GM18858 (cell line): ENCODE measurements at regions not wholly inside any gene's neighbourhood (a gene's known extent, or its start where the extent isn't known, plus 50 kb on each side); places are given as distances from the start of the nearest gene placed in this dataset.

Source experiments
- ATAC-seq: cut with Tn5 transposase; IDR thresholded peaks from one replicate; pipeline ENCODE4 v1.9.1; 2021; ENCODE audit not compliant: unreplicated experiment

DNA sequence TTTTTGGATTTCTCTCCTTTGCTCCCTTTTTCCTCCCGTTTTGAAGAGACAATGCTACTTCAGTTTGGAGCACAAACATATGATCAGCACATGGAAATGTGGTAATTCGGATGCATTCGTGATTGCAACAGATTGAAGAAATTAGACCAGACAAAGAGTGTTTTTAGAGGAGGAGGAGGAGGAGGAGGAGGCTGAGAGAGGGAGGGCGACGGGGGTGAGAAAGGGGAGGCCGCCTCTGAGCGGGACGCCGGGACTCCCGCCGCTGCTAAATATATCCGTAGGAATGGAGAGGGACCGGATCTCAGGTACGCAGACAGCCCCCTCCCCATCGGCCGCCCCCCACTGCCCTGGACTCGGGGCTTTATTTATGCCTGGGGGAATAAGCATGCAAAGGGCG, 179.3 kb downstream of the SEC14L1 start:
- ATAC-seq, result no peak

DNA sequence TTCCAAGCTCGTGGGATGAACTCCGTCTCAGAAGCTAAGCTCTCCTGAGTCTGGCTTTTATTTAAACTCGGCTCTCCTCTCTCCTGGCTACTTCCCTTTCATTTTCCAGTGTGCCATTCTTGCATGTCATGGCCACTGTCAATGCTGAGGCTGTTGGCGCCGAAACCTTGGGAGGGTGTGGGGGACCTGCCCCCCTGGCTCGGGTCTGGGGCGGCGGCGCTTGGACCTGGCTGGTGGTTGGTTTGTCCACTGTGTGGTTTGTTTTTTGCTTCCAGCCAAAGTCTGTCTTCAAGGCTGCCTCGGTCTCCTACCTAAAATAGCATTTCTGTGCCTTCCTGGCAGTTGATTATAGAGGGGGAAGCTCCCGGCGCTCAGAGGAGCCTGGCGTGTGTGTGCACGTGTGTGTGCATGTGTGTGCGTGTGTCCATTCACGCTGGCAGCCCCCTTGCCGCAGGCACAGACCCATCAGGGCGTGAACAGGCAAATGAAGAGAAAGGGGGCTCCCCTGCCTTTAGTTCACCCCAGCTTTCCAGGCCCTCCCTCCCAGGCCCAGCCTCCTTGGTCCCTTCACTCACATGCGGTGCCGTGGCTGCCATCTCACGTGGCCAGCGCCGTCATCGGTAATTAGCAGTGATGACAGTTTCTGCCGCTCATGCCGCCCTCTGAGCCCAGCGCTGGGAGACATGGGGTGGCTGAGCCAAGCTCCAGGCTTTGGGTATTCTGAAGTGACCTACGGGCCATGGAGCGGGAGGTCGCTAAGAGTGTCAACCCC, 179.9 kb downstream of the SEC14L1 start:
- ATAC-seq, result no peak

DNA sequence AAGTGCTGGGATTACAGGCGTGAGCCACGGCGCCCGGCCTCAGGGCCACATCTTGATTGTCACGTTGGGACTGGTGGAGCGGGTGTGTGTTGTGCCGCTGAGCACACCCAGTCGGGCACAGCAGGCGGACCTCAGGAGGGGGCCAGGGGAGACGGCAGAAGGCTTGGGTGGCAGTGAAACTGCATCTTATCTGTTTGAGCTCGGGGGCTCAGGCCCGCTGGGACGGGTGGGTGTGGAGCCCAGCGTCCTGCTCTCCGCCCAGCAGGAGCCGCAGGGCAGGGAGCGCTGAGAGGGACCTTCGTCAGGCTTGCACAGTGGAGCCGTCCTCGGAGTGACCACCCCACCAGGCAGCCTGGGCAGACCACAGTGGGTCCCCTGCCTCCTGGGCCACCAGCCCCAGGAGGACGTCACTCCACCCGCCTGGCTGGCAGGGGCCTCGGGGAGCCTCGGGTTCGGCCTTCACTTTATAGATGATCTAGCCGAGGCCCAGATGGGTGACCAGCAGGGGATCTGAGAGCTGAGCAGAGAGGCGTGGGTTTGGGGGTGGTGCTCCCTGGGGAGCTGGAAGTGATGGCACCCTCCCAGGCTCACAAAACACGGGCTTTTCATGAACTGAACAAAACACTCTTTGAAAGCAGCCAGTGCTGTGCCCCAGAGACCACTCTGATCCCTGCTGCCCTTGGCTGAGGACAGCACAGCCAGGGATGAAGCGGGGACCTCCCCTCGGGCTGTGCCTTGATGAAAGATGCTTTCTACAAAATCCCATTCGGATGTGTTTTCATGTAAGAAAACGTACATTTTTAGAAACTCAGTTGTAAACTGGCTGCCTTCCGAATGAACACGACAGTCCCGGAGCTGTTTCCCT, 181.1 kb downstream of the SEC14L1 start:
- no peak for ATAC-seq

DNA sequence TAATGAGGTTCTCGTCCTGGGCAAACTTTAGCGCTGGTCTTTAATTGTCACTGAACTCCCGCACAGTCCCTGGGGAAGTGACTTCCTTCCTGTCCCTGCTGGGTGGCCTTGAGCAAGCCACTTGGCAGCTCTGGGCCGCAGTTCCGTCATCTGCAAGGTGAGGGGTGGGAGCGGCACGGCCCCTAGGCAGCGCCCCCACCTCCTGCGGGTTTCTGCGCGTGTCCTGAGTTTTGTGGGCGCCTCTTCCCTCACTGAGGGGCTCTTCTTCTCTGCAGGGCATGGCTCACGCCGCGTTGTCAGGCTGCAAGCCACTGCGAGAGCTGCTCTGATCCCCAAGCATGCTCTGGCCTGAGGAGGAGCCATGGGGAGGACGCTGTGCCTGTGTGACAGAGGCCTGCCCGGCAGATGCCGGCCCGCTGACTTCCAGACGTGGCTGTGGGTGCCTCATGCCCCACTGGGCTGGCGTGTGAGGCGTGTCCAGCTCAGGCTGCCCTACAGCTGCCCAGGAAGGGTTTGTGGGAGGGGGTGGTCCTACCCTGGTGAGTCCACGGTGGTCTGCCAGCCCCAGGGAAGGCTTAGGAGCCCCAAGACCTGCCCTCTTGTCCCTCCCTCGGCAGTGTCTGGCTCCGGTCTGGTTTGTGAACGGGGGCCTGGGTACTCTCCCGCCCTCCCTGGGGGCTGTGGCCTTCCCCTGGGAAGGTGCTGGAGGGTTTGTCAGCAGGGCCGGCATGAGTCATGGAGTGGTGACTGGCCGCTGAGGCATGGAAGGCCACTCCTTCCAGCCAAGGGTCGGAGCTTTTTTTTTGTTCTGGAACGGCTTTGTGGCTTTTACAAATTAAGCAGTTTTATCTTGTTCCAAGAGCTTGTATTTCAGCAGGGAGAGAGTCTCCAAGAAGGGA, 182.0 kb downstream of the SEC14L1 start:
- ATAC-seq, result no peak

DNA sequence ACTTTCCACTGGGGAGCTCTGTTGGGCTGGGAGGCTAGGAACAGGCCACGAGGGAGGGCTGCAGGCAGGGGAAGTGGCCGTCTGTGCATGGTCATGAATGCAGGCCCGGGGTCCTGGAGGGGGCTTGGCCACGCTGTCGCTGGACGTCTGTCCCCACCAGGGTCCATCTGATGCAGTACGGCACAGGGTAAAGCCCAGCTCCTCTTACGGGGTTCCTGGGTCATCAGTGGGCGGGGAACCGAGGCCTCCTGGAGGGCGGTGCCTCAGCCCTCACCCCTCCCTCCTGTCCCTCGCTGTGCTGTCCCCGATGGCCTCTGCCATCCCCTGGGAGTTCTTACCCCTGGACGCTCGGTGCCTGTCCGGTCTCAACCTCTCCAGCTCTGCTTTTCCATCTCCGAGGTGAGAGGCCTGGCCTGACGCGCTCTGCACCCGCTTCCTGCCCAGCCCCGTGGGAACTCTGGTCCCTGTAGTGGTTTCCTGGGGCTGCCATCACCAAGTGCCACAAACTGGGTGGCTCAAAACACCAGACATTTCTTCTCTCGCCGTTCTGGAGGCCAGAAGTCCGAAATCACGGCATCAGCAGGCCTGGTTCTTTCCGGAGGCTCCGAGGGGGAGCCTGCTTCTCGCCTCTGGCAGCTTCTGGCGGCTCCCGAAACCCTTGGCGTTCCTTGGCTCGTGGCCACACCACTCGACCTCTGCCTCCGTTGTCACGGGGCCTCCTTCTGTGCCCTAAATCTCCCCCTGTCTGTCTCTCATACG, 182.8 kb downstream of the SEC14L1 start:
- ATAC-seq, result no peak

DNA sequence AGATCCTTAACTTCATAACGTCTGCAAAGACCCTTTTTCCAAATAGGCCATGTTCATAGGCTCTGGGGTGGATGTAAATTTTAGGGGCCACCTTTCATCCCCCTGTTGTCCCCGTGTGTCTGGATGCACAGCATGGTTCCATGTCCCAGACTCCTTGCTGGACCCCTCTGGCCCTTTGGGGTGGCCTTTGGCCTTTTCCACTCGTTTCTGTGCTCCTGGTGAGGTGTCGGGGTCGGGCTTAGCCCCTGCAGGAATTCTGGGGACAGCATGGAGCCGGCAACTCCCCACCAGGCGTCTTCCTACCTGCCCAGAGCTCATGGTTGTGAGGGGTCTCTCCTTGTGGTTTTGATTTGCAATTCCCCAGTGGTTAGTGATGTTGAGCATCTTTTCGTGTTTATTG, 183.5 kb downstream of the SEC14L1 start:
- no peak for ATAC-seq

DNA sequence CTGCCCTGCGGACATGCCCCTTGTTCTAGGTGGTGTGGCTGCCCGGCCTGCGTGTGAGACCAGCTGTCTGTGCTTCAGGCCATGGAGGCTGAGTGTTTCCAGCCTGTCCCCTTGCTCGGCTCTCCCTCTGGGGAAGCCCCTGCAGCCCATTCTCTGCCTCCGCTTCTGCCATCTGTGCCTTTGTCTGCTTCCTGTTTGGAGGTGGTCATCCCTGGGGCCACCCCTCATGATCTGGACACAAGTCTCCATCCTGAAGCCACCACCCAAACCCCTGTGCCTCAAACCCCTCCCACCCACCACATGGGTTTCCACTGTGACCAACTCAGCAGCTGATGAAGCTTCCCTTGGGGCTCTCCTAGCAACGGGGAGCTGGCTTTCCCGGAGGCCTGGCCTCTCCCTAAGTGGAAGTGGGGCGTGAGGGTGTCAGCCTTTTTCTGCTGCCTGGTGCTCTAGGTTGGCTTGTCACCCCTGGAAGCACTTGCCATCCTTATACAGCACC, 184.9 kb downstream of the SEC14L1 start:
- ATAC-seq, result peak; percentile 4

DNA sequence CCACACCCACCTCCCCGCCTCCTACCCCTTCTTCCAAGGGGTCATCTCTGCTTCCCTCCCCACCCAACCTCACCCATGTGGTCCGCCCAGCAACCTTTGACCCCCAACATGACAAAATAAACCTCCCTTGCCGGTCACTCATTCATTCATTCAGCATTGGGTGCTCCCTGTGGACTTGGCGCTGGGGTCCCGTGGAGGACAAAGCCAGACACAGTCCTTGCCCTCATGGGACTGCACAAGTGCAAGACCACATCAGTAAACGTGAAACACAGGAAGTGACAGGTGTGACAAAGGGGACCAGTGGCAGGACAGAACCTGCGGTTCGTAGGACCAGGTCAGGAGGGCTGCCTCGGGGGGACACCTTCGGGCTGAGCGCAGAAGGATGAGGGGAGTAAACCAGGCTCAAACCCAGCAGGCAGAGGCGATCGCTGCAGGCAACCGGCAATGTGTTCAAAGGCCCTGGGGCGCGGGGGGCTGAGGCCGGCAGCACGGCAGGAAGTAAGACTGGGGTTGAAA, 185.4 kb downstream of the SEC14L1 start:
- no peak for ATAC-seq

DNA sequence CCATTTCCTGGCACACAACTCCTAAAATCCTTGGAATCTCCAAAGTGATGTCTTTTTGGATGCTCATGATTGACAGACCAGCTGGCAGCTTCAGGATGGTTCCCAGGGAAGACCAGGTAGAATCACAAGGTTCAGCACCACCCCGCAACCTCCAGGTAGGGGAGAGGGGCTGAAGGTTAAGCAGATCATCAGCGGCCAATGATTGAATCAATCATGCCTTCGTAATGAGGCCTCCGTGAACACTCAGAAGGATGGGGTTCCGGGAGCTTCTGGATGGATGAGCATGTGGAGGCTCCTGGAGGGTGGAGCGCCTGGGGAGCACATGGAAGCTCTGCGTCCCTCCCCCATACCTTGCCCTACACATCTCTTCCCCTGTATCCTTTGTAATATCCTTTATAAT, 185.9 kb downstream of the SEC14L1 start:
- no peak for ATAC-seq

DNA sequence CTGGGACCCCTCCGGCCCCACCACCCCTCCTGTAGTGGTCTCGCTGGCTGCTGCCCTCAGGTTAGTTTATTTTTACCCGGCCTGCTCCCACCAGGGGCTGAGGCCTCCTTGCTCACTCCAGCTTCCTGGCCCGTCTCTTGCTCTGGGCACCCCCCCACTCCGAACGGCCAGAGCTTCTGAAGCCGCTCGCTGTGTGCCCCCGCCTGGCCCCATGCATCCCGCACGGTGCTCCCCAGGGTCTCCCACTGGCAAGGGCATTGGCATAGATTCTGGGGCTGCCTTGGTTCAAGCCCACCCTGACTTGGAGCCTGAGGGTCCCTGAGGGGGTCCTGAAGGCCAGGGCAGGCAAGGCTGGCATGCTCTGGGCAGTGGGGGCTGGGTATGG, 186.4 kb downstream of the SEC14L1 start:
- no peak for ATAC-seq

DNA sequence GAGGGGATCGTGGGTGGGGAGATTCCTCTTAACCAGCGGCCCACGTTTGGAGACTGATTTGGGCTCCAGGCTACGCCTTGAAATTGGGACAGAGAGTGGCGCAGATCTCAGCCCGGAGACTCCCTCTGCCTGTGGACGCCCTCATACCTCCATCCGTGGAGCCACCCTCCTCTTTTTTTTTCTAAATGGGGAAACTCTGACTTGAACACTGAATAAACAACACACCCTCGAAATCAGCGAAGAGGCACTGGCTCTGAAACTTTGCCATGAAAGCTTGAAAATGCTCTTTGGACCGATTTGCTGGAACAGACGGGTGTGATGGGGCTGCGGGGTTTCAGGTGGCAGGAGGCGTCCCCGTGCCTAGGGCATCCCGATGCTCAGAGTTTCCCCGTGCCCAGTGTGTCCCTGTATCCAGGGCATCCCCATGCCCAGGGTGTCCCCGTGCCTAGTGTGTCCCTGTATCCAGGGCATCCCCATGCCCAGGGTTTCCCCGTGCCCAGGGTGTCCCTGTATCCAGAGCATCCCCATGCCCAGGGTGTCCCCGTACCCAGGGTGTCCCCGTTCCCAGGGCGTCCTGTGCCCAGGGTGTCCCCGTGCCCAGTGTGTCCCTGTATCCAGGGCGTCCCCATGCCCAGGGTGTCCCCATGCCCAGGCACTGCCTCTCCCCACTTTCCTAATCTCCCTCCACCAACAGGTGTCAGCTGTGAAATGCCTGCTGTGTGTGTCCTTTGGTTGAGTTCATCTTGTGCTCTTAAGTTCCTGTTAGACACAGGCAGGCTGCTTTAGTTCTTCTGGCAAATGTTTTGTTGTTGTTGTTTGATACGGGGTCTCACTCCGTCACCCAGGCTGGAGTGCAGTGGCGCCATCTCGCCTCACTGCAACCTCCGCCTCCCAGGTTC, 187.0 kb downstream of the SEC14L1 start:
- no peak for ATAC-seq

DNA sequence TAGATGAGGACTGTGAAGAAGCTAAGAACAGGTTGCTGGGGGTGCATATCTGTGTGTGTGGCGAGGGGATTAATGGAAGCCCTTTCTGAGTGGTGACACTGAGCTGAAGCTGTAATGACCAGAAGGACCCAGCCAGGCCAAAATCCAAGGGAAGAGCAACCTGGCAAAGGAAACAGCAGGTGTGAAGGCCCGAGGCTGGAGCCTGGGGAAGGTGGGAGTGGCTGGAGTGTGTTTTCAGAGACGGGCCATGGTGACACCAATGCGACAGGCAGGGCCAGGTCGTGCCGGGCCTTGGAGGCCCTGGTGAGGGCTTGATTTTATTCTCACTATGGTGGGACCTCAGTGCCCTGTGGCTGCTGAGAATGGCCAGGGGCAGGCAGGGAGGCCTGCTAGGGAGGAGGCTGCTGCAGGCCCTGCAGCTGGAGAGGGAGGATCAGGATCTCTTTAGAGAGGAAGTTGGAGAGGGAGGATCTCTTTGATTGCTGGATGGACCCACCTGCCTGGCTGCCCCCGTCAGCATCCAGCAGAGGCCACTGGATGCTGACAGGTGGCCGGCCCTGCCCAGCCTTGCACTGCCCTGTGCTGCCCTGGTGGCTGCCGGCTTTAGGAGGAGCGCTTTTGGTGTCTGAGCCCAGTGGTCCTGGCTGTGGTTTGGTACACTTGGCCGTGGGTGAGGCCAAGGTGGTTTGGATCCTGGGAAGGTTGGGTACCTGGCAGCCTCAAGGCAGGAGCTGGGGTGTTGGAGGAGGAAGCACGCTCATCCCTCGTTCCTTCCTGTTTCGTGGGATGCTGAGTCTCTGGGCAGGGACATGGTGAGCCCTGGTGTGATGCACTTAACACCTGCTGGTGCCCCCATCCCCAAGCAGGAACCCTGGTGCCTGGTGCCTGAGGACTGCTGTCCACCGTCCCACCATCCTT, 188.3 kb downstream of the SEC14L1 start:
- ATAC-seq, result no peak

DNA sequence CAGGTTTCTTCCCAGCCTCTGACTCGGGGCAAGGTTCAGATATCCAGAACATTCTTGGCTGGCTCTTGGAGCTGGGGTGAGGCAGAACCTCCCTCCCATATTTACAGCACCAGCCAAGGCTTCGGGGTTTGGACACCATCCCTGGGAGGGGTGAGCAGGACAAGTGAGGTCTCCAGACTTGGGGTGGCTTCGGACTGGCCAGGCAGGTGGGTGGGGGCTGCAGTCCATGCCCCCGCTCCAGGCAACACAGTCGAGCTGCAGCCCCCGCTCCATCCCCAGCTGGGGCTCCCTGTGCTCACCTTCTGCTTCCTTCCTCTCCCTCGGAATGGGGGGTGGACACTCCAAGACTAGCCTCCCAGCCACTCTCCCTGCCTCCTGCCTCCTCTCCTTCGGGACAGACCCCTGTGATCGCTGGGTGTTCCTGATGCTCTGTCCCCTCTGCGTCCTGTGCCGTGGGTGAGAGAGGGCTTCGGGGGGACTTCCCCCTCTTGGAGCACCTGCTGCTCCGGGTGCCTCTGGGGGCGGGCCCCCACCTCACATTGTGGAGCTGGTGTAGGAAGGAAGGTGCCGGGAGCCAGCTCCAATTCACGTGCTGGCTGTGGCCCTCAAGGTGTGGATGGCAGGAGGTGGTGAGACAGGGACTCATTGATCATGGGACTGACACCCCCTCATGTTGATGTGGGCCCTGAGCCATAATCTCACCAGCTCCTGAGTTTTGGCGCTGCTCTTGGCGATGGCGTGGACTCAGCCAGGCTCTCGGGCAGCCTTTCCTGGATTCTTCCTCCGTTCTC, 189.2 kb downstream of the SEC14L1 start:
- no peak for ATAC-seq

DNA sequence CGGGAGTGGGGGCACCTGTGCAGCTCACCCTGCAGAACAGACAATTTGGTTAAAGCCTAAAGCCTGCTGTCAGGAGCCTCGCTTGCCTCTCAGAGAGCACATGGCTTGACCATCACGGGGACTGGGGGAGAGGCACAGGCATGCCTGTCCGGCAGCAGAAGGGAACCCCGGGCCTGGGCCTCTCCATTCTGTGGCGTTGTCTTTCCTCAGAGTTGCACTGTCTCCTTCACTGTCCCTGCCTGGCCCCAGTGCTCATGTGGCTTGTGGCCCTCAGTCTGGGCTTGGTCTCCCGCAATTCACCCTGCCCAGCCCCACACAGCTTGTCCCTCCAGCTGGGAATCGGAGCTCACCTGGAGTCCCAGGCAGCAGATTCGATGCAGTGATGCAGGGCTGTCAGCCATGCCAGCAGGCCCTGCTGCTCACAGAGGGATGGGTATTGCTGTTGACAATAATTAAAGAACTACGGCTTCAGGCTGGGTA, 189.9 kb downstream of the SEC14L1 start:
- no peak for ATAC-seq

DNA sequence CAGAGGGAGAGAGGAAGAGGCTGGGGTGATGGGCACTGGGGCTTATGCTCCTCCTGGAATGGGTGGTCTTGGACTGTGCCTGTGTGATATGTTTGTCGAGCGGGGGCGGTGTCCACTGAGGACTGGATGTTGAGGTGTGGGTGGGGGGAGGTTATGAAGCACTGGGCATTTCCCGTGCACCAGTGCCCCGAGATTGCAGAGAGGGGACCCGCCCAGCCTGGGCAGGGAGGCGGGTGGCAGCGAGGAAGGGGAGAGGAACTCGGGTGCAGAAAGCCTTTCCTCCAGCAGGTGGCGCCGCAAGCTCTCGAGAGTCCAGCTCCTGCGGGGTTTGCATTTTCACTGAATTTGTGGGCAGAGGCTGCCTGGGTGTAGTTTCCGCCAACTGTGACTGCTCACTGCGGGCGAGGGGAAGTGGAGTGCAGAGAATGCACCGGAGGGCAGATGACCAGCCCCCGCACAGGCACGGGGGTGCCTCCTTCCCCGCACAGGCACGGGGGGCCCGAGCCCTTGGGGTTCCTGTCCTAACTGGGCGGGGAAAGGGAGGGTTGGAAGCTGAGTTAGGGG, 190.6 kb downstream of the SEC14L1 start:
- no peak for ATAC-seq

DNA sequence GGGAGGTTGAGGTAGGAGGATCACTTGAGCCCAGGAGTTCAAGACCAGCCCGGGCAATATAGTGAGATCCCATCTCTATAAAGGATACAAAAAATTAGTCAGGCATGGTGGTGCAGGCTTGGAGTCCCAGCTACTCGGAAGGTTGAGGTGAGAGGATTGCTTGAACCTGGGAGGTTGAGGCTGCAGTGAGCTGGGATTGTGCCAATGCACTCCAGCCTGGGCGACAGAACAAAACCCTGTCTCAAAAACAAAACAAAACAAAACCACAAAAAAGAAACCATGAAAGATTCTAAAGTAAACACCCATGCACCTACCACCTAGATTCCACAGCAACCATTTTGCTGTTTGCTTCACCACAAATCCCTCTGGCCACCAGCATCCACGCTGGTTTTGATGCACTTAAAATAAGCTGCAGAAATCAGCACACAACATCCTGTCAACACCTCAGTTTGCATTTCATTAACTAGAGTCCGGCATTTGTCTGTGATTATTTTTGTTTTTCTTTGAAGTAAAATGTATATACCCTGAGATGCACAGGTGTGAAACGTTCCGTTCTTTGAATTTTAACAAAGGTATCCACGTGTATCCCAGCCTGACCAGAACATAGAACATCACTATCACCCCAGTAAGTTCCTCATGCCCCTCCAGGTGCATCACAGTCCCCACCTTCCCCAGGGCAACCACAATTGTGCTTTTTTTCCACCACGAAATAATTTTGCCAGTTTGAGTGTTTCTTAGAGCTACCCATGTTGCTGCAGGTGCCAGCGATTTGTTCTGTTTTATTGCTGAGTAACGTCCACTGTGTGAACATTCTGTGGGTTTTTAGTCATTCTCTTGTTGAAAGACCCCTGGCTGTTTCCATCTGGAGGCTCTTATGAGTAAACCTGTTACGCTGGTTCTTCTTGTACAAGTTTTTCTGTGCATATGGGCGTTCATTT, 191.5 kb downstream of the SEC14L1 start:
- no peak for ATAC-seq
